GM19025 (cell line): ENCODE measurements at regions not wholly inside any gene's neighbourhood (a gene's known extent, or its start where the extent isn't known, plus 50 kb on each side); places are given as distances from the start of the nearest gene placed in this dataset.
"Not testable (repeated sequence)": the region's sequence is repeated elsewhere in the genome, so short reads cannot be mapped to it uniquely, and the experiment has no call there.

ENCODE experiments used
- ATAC-seq: cut with Tn5 transposase; IDR thresholded peaks from one replicate; pipeline ENCODE4 v1.9.1; 2021; ENCODE audit warnings: mild to moderate bottlenecking, low read depth, moderate library complexity; ENCODE audit not compliant: unreplicated experiment

GRCh38 chr13:33542309-33543088 is 256.9 kb upstream of the STARD13 start:
- peak; percentile 88 for ATAC-seq

- ATAC-seq: peak; percentile 3
These were observed 257.5 kb upstream of the STARD13 start for GRCh38 chr13:33543089-33543459.

- no peak for ATAC-seq
These were observed 258.2 kb upstream of the STARD13 start for GRCh38 chr13:33543631-33544265.

- ATAC-seq: no peak
These were observed 258.8 kb upstream of the STARD13 start for GRCh38 chr13:33544308-33544707.

- ATAC-seq: no peak
These were observed 259.9 kb upstream of the STARD13 start for GRCh38 chr13:33545492-33545891.

GRCh38 chr13:33547035-33547434 is 261.5 kb upstream of the STARD13 start:
- no peak for ATAC-seq

GRCh38 chr13:33548069-33548468 is 262.5 kb upstream of the STARD13 start:
- no peak for ATAC-seq

GRCh38 chr13:33550276-33550675 is 264.7 kb upstream of the STARD13 start:
- no peak for ATAC-seq

- ATAC-seq: no peak
These were observed 265.3 kb upstream of the STARD13 start for GRCh38 chr13:33550885-33551284.

- ATAC-seq: peak; percentile 83
These were observed 262.8 kb upstream of the RFC3 start for GRCh38 chr13:33554919-33555791.

- ATAC-seq: no peak
These were observed 261.1 kb upstream of the RFC3 start for GRCh38 chr13:33556828-33557227.

- ATAC-seq: no peak
These were observed 257.2 kb upstream of the RFC3 start for GRCh38 chr13:33560726-33561125.

- no peak for ATAC-seq
These were observed 256.3 kb upstream of the RFC3 start for GRCh38 chr13:33561627-33562026.

- ATAC-seq: peak; percentile 85
These were observed 246.3 kb upstream of the RFC3 start for GRCh38 chr13:33571618-33572017.

- ATAC-seq: not testable (repeated sequence)
These were observed 245.6 kb upstream of the RFC3 start for GRCh38 chr13:33572322-33572721.

GRCh38 chr13:33575378-33575777 is 242.6 kb upstream of the RFC3 start:
- ATAC-seq: no peak

- no peak for ATAC-seq
These were observed 240.9 kb upstream of the RFC3 start for GRCh38 chr13:33577007-33577406.

- ATAC-seq: no peak
These were observed 239.2 kb upstream of the RFC3 start for GRCh38 chr13:33578786-33579185.

GRCh38 chr13:33582121-33582520 is 235.8 kb upstream of the RFC3 start:
- ATAC-seq: no peak

GRCh38 chr13:33583398-33583797 is 234.6 kb upstream of the RFC3 start:
- no peak for ATAC-seq

- no peak for ATAC-seq
These were observed 227.0 kb upstream of the RFC3 start for GRCh38 chr13:33590936-33591335.
